HG02763 (cell line): ENCODE measurements at regions not wholly inside any gene's neighbourhood (a gene's known extent, or its start where the extent isn't known, plus 50 kb on each side); places are given as distances from the start of the nearest gene placed in this dataset.

ENCODE experiments used
- ATAC-seq: cut with Tn5 transposase; IDR thresholded peaks from one replicate; pipeline ENCODE4 v1.9.1; 2021; ENCODE audit warnings: mild to moderate bottlenecking, moderate library complexity; ENCODE audit not compliant: unreplicated experiment

DNA sequence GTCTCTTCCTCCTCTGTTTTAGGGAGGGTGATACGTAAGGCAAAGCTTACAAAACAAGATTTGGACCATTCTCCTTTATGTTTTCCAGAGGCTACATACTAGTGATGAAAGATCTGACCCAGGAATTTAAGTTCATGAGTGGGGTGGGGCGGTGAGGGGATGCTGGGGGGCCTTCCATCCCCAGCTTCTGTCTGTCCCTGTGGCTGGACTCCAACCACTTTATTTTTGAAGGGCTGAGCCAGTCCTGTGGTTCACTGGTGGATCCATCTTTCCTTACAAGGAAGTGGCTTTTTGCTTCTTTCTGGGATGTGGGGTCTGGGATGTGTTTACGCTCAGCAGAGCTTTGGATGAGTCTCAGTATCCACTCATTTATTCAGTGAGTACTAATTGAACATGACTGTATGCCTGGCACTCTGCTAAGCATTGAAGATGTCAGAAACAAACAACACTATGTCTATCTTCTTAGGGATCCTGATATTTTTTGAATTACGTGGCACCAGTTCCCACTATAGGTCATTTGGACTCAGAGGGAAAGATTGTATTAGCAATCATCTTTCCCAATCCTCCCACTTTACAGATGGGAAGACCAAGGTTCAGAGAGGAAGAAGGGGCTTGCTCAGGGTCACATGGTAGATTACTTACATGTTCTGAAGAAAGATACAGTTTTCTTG is 291.8 kb upstream of the TBX3 start:
- no peak for ATAC-seq

GRCh38 chr12:114974826-114975639 is 291.1 kb upstream of the TBX3 start:
- ATAC-seq, result no peak

GRCh38 chr12:114974333-114974732 is 290.4 kb upstream of the TBX3 start:
- ATAC-seq, result no peak

- no peak for ATAC-seq
Measured at GRCh38 chr12:114968727-114969126, 284.8 kb upstream of the TBX3 start.

DNA sequence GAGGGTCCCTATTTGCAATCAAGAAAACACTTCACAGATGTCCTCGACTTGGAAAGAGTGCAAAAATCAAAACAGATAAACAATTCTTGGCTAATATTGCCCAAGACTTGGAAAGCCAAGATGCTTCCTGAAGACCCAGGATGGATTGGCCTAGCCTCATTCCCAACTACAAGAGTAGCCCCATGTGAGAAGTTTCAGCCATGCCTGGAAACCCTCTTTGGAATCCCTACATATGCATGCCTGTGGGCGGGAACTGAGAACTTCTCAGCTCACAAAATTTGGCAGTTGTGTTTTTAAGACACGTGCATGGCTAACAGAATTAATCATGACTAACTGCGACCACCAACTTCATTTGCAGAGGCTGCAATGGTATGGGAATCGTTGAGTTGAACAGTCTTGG is 283.2 kb upstream of the TBX3 start:
- no peak for ATAC-seq

- no peak for ATAC-seq
Measured at GRCh38 chr12:114964841-114965240, 280.9 kb upstream of the TBX3 start.

GRCh38 chr12:114963846-114964245 is 279.9 kb upstream of the TBX3 start:
- no peak for ATAC-seq

DNA sequence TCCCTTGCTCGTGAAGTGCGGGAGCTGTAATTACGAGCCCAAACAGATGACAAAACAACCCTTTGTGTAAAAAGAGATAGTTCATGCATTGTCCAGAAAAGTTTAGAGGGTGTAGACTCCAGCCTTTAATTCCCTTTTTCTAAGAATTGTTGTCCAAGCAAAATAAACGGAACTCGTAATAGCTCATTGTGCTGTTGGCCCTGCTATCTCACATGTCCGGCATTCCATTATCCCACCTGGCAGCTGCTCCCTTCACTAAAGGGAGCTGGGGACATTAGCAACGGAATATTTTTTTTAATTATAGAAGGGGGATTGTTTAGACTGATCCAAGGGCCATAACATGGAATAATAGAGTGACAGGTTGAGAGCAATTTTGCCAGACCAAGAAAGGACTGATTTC is 277.5 kb upstream of the TBX3 start:
- no peak for ATAC-seq

GRCh38 chr12:114958538-114958937 is 274.6 kb upstream of the TBX3 start:
- ATAC-seq, result no peak

- ATAC-seq, result no peak
Measured at GRCh38 chr12:114957225-114957624, 273.2 kb upstream of the TBX3 start.

DNA sequence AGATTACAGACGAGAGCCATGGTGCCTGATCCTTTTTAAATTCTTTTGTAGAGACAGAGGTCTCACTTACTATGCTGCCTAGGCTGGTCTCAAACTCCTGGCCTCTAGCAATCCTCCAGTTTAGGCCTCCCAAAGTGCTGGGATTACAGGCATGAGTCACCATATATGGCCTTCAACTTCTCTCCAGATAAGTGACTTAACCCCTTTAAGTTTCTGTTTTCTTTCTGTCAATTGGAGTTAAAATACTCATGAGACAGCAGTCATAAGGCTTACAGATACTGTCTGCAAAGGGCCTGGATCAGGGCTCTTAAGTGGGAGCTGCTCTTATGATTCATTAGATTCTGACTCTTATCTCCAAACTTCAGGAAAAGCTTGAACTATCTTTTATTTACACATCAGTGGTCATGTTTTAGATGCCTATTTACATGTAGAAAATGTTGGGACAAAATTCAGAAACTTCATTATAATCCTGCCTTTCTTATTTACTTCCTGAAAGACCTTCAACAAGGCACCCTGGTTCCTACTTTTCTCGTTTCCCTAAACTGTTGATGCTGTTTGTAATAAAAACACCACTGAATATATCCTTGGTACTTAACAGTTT is 271.5 kb upstream of the TBX3 start:
- no peak for ATAC-seq

DNA sequence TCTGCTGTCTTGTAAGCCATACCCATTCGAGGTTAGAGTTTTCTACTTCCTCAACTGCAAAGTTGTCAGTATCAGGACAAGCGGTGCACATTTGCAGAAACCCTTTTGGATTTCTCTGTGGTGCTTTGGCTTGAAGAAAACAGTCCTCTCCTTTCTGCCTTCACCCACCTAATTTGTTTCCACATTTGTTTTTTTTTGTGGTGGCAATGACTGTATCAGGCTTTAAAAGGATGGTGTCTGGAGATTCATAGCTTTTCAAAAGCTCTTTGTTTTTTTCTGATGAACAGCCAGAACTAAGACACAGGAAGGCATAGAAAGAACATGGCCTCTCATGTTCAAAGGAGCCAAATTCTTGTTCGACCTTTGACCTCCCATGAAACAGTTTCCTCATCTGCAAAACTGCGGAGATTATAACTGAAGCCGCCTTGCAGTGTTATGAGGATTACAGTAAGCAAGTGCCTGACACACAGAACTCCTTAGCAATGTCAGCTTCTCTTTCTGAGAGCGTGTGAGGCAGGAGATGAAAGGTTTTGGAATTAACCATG is 270.6 kb upstream of the TBX3 start:
- ATAC-seq, result no peak

DNA sequence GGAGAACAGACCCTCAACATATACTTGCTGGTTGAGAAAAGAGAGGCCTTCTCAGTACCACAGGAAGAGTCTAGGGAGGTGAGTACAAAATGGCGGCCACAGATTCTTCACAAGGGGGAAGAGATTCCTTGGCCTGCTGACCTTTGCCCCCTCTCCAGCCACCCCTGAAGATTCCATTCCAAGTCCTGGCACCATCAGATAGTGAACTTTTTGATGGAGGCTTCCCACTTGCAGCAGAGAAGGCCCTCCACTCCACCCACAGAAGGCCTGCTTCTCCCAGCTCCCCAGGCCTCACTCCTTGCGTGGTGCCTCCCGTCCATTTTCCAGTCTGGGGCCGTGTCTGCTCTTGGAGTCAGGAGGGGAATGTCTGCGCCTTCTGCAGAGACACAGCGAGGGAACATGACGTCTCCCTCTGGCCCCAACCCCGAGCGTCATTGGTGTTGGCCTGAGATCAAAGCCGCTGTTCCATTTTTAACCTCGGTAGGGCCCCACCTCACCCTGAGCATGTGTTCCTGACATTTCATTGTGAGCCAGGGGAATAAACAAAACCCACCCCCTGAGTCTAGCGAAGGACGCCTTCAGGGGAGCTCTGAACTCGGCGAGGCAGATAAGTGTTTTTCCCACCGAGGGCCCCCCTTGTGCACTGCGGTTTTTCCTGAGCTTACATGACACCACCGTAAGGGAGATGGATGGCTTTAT is 268.7 kb upstream of the TBX3 start:
- no peak for ATAC-seq

- ATAC-seq, result no peak
Measured at GRCh38 chr12:114949058-114949820, 265.3 kb upstream of the TBX3 start.

- ATAC-seq, result no peak
Measured at GRCh38 chr12:114945351-114945750, 261.4 kb upstream of the TBX3 start.

DNA sequence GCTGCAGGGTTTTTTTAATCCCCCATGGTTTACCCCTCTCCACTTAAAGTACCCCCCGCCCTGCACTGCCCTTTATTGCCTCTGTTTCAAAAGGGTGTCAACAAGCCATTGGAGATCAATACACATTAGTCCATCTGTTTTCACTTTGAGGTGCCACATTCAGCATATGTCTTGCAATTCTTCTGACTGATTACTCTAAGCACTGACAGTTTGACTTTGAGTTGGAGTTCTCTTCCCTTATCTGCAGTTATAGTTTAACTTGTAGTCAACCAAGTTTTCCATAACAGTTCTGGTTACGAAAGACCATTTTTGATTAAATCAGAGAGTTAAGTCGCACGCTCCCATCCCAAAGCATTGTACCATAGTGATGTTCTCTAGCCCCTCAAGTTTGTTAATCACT is 260.8 kb upstream of the TBX3 start:
- no peak for ATAC-seq

DNA sequence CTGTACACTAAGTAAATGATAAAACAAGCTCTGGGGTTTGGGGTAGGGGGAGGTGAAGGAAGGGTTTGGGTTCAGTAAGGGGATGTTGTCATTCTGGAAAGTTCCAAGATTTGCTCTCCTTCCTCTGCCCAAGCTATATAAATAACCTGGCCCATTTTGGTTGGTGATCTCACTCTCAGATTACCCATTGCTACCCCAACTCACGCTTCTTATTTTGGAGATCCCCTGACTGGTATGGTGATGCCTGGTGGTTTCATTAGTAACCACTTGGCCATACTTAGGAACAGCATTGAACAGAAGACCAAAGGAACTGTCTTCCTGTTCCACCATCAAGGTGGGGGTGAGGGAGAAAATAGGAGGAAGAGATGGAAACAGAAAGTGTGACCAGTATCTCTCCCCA is 259.6 kb upstream of the TBX3 start:
- no peak for ATAC-seq

- ATAC-seq, result no peak
Measured at GRCh38 chr12:114938487-114939210, 254.7 kb upstream of the TBX3 start.

- ATAC-seq, result no peak
Measured at GRCh38 chr12:114936148-114937079, 252.4 kb upstream of the TBX3 start.
